ENCODE measurements at regions not wholly inside any gene's neighbourhood (a gene's known extent, or its start where the extent isn't known, plus 50 kb on each side); places are given as distances from the start of the nearest gene placed in this dataset.

GRCh38 chr12:89138048-89138852, 214.1 kb downstream of the DUSP6 start:
- DNase-seq, result no peak
- ATAC-seq, result peak; percentile 13
- intact Hi-C loops (cut with DNase I, micrococcal nuclease), result no loop called here

GRCh38 chr12:89135976-89136634, 216.2 kb downstream of the DUSP6 start:
- DNase-seq (no peak), ATAC-seq (no peak)
- intact Hi-C loops (cut with DNase I, micrococcal nuclease), result no loop called here

- ATAC-seq (peak; percentile 87), DNase-seq (no peak)
- intact Hi-C loops (cut with DNase I, micrococcal nuclease), result no loop called here
Observed at GRCh38 chr12:89134213-89134770, 218.0 kb downstream of the DUSP6 start.

GRCh38 chr12:89129167-89129870, 223.0 kb downstream of the DUSP6 start:
- intact Hi-C loops (cut with DNase I, micrococcal nuclease), result no loop called here
- ATAC-seq, result no peak
- DNase-seq, result no peak

- intact Hi-C loops (cut with DNase I, micrococcal nuclease), result no loop called here
- DNase-seq (no peak), ATAC-seq (no peak)
Observed at GRCh38 chr12:89126712-89127111, 225.6 kb downstream of the DUSP6 start.

GRCh38 chr12:89122852-89123251, 229.4 kb downstream of the DUSP6 start:
- no peak for DNase-seq
- intact Hi-C loops (cut with DNase I, micrococcal nuclease), result no loop called here
- ATAC-seq, result no peak

GRCh38 chr12:89117448-89118034, 234.8 kb downstream of the DUSP6 start:
- intact Hi-C loops (cut with DNase I, micrococcal nuclease), result no loop called here
- peak; percentile 88 for ATAC-seq
- peak; percentile 8 to 23 for DNase-seq

- no peak for ATAC-seq
- intact Hi-C loops (cut with DNase I, micrococcal nuclease), result no loop called here
- DNase-seq, result no peak
Observed at GRCh38 chr12:89111964-89112363, 240.3 kb downstream of the DUSP6 start.

- no peak for DNase-seq
- no peak for ATAC-seq
- intact Hi-C loops (cut with DNase I, micrococcal nuclease), result no loop called here
Observed at GRCh38 chr12:89108265-89108664, 244.0 kb downstream of the DUSP6 start.

GRCh38 chr12:89106950-89107349, 245.4 kb downstream of the DUSP6 start:
- intact Hi-C loops (cut with DNase I, micrococcal nuclease), result no loop called here

GRCh38 chr12:89105243-89105642, 247.1 kb downstream of the DUSP6 start:
- intact Hi-C loops (cut with DNase I, micrococcal nuclease), result no loop called here
- no peak for ATAC-seq
- DNase-seq, result no peak

More at GRCh38 chr12:89106950-89107349, 245.4 kb downstream of the DUSP6 start:
- DNase-seq (no peak), ATAC-seq (no peak)

- DNase-seq, result no peak
- intact Hi-C loops (cut with DNase I, micrococcal nuclease), result no loop called here
- no peak for ATAC-seq
Observed at GRCh38 chr12:89103831-89104230, 248.5 kb downstream of the DUSP6 start.

- intact Hi-C loops (cut with DNase I, micrococcal nuclease), result no loop called here
- ATAC-seq (no peak), DNase-seq (no peak)
Observed at GRCh38 chr12:89101440-89101839, 250.9 kb downstream of the DUSP6 start.

GRCh38 chr12:89098441-89099112, 253.7 kb downstream of the DUSP6 start:
- intact Hi-C loops (cut with DNase I, micrococcal nuclease), result no loop called here
- ATAC-seq (no peak), DNase-seq (peak in 1 of 2 donors; percentile 3)

- ATAC-seq, result no peak
- intact Hi-C loops (cut with DNase I, micrococcal nuclease), result no loop called here
Observed at GRCh38 chr12:89092297-89092696, 260.0 kb downstream of the DUSP6 start.

GRCh38 chr12:89091293-89091841, 260.9 kb downstream of the DUSP6 start:
- DNase-seq (no peak), ATAC-seq (no peak)
- intact Hi-C loops (cut with DNase I, micrococcal nuclease), result no loop called here

More at GRCh38 chr12:89092297-89092696, 260.0 kb downstream of the DUSP6 start:
- DNase-seq, result no peak

- ATAC-seq (no peak), DNase-seq (no peak)
- intact Hi-C loops (cut with DNase I, micrococcal nuclease), result no loop called here
Observed at GRCh38 chr12:89089264-89089663, 263.0 kb downstream of the DUSP6 start.

- DNase-seq, result no peak
- intact Hi-C loops (cut with DNase I, micrococcal nuclease), result no loop called here
- no peak for ATAC-seq
Observed at GRCh38 chr12:89087876-89088275, 264.4 kb downstream of the DUSP6 start.

All from left colon (tissue), 2 donors.